Esophagus squamous epithelium (tissue), 4 donors: ENCODE measurements at regions not wholly inside any gene's neighbourhood (a gene's known extent, or its start where the extent isn't known, plus 50 kb on each side); places are given as distances from the start of the nearest gene placed in this dataset.

Experiments
- POLR2A ChIP-seq, 4 donors: fragments of 450-650 bp; IDR thresholded peaks; one replicate each; pipeline ENCODE4 v1.6.1; 2017; ENCODE audit warnings: antibody characterized with exemption in 4 of 4, mild to moderate bottlenecking in 4 of 4, moderate library complexity in 3 of 4
- TF ChIP-seq, protein P1 (sequence below), 6 experiments: fragments of 450-650 bp in 4 of 6; fragments of 200-600 bp in 2 of 6; sonication (generic) in 2 of 6; IDR thresholded peaks; one replicate each; pipeline ENCODE4 v1.5.1; 2016 to 2019; ENCODE audit warnings: antibody characterized with exemption in 6 of 6, mild to moderate bottlenecking in 4 of 6, moderate library complexity in 4 of 6

DNA sequence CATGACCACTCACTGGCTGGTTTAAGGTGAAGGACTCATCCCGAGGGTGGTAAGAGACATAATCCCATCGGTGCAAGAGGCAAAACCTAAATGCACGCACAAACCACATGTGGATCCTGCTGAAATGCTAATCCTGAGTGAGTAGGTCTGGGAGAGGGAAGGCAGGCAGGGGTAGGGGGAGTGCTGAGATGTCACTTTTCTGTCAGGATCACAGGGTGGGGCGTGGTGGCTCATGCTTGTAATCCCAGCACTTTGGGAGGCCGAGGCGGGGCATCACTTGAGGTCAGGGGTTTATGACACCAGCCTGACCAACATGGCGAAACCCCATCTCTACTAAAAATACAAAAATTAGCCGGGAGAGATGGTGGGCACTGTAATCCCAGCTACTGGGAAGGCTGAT is 97.7 kb upstream of the SRSF6 start:
- TF ChIP-seq, protein P1, sequence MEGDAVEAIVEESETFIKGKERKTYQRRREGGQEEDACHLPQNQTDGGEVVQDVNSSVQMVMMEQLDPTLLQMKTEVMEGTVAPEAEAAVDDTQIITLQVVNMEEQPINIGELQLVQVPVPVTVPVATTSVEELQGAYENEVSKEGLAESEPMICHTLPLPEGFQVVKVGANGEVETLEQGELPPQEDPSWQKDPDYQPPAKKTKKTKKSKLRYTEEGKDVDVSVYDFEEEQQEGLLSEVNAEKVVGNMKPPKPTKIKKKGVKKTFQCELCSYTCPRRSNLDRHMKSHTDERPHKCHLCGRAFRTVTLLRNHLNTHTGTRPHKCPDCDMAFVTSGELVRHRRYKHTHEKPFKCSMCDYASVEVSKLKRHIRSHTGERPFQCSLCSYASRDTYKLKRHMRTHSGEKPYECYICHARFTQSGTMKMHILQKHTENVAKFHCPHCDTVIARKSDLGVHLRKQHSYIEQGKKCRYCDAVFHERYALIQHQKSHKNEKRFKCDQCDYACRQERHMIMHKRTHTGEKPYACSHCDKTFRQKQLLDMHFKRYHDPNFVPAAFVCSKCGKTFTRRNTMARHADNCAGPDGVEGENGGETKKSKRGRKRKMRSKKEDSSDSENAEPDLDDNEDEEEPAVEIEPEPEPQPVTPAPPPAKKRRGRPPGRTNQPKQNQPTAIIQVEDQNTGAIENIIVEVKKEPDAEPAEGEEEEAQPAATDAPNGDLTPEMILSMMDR (IDR thresholded peaks at IDR 0.05): no peak
- no peak for TF ChIP-seq POLR2A (IDR thresholded peaks at IDR 0.05)
